Right lobe of liver (tissue), 4 donors: ENCODE measurements at regions not wholly inside any gene's neighbourhood (a gene's known extent, or its start where the extent isn't known, plus 50 kb on each side); places are given as distances from the start of the nearest gene placed in this dataset.

ENCODE experiments used
- POLR2A ChIP-seq: fragments of 450-650 bp; IDR thresholded peaks from one replicate; pipeline ENCODE4 v1.6.1; 2017; ENCODE audit warnings: antibody characterized with exemption, mild to moderate bottlenecking
- TF ChIP-seq, protein P1 (sequence below), 4 donors: fragments of 200-600 bp in 3 of 4; fragments of 450-650 bp in 1 of 4; IDR thresholded peaks; one replicate each; pipeline versions ENCODE4 v1.5.1 to v1.8.0; 2016 to 2022; ENCODE audit warnings: antibody characterized with exemption in 4 of 4, mild to moderate bottlenecking in 2 of 4
- donor health status: DM: no; HTN: no; CAD: no.
- donor health status: DM: no; HTN: no; CAD: no.
- donor health status: DM: no; HTN: yes; CAD: no.

- TF ChIP-seq, protein P1, sequence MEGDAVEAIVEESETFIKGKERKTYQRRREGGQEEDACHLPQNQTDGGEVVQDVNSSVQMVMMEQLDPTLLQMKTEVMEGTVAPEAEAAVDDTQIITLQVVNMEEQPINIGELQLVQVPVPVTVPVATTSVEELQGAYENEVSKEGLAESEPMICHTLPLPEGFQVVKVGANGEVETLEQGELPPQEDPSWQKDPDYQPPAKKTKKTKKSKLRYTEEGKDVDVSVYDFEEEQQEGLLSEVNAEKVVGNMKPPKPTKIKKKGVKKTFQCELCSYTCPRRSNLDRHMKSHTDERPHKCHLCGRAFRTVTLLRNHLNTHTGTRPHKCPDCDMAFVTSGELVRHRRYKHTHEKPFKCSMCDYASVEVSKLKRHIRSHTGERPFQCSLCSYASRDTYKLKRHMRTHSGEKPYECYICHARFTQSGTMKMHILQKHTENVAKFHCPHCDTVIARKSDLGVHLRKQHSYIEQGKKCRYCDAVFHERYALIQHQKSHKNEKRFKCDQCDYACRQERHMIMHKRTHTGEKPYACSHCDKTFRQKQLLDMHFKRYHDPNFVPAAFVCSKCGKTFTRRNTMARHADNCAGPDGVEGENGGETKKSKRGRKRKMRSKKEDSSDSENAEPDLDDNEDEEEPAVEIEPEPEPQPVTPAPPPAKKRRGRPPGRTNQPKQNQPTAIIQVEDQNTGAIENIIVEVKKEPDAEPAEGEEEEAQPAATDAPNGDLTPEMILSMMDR (IDR thresholded peaks at IDR 0.05): no peak
- TF ChIP-seq POLR2A: no peak
Observed at GRCh38 chrX:131146702-131147101, 88.6 kb downstream of the ARHGAP36 start.
